GM12874 (cell line): ENCODE measurements at regions not wholly inside any gene's neighbourhood (a gene's known extent, or its start where the extent isn't known, plus 50 kb on each side); places are given as distances from the start of the nearest gene placed in this dataset.

Source experiments
- CTCF ChIP-seq: IDR thresholded peaks from 2 replicates; pipeline ENCODE4 v1.5.1; 2011; ENCODE audit warnings: low read depth, mild to moderate bottlenecking, control low read depth, low read length, moderate library complexity; ENCODE audit not compliant: insufficient read depth

- TF ChIP-seq CTCF = no peak
Measured at GRCh38 chr3:124636863-124637296, 93.4 kb upstream of the UMPS start.

- TF ChIP-seq CTCF = no peak
Measured at GRCh38 chr3:124639406-124640237, 90.6 kb upstream of the UMPS start.

GRCh38 chr3:124640635-124641306 lies 89.5 kb upstream of the UMPS start:
- TF ChIP-seq CTCF = no peak

- no peak for TF ChIP-seq CTCF
Measured at GRCh38 chr3:124643453-124643852, 86.8 kb upstream of the UMPS start.

- TF ChIP-seq CTCF = no peak
Measured at GRCh38 chr3:124648551-124648950, 81.7 kb upstream of the UMPS start.

- TF ChIP-seq CTCF = no peak
Measured at GRCh38 chr3:124650798-124651197, 79.5 kb upstream of the UMPS start.

GRCh38 chr3:124652009-124652408 lies 78.2 kb upstream of the UMPS start:
- no peak for TF ChIP-seq CTCF
